HUES64 (cell line): ENCODE measurements at regions not wholly inside any gene's neighbourhood (a gene's known extent, or its start where the extent isn't known, plus 50 kb on each side); places are given as distances from the start of the nearest gene placed in this dataset.

ENCODE experiments used
- H3K27ac ChIP-seq: 2 replicates; pipeline ENCODE4 v1.7.0; 2013; ENCODE audit warnings: low read depth, low read length, inconsistent platforms
- H3K27me3 ChIP-seq: 2 replicates; pipeline ENCODE4 v1.6.1; 2013; ENCODE audit warnings: mild to moderate bottlenecking, low read length; ENCODE audit not compliant: insufficient read depth
- H3K36me3 ChIP-seq: 2 replicates; pipeline ENCODE4 v1.6.1; 2013; ENCODE audit warnings: mild to moderate bottlenecking, low read length; ENCODE audit not compliant: insufficient read depth
- H3K4me1 ChIP-seq: 2 replicates; pipeline ENCODE4 v1.6.1; 2013; ENCODE audit warnings: mild to moderate bottlenecking, low read length, moderate library complexity; ENCODE audit not compliant: insufficient read depth
- H3K4me3 ChIP-seq: 2 replicates; pipeline ENCODE4 v1.5.1; 2013; ENCODE audit warnings: mild to moderate bottlenecking, low read length, moderate library complexity
- H3K9ac ChIP-seq: 2 replicates; pipeline ENCODE4 v1.6.1; 2013; ENCODE audit warnings: mild to moderate bottlenecking, low read depth, low read length
- H3K9me3 ChIP-seq: 2 replicates; pipeline ENCODE4 v1.6.1; 2013; ENCODE audit warnings: low read depth, low read length; ENCODE audit not compliant: insufficient read depth
- WGBS: fragments of 150-250, 120-280 bp; methylation state at CpG from one replicate; pipeline ENCODE4 v1.1.7; 2013; ENCODE audit warnings: missing lambda C conversion rate; 5-methylcytosine and 5-hydroxymethylcytosine counted together

GRCh38 chr1:195562074-195562473 is 1046.2 kb downstream of the KCNT2 start:
- H3K4me1 ChIP-seq = no peaks in the 10 kb centered on the region
- no peaks in the 10 kb centered on the region for H3K27me3 ChIP-seq
- no peak overlapping the region for H3K9ac ChIP-seq
- no peak overlapping the region for H3K27ac ChIP-seq
- H3K4me3 ChIP-seq = no peak overlapping the region
- H3K9me3 ChIP-seq = no peaks in the 10 kb centered on the region
- 100% methylated on average over 2 of the region's 2 CpGs for WGBS
- H3K36me3 ChIP-seq = no peaks in the 10 kb centered on the region

DNA sequence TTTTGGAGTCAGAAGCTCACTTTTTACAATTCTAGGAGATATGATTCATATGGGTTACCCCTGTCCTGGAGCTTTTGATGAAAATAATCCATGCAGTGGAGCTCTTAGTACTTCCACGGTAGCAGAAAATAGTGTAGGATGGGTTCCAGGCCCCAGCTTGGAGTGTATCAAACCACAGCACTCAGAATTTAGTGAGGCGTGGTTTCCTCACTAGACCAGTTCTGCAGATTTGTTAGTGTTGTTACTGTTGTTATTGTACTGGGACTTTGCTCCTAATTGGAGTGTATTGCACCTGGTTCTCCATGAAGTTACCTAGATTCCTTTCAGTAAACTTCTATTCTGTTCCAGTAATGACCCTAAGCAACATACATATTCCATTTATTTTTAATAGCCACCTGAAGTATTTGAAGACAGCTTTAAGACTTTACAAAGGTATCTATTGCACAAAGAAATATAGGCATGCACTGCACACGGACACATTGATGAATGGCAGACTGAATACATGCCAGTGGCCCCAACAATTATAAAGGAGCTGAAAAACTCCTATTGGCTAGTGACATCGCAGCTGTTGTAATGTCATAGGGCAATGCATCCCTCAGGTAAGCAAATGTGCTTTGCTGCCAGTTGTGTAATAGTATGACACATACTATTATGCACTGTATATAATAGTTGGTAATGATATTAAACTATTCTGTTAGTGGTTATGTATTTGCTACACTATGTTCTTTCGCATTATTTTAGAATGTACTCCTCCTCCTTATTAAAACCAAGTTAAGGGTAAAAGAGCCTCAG is 1058.0 kb downstream of the KCNT2 start:
- Histone ChIP-seq H3K9me3 (no peaks in the 10 kb centered on the region), H3K9ac (no peak overlapping the region), H3K4me1 (no peaks in the 10 kb centered on the region), H3K4me3 (no peak overlapping the region), H3K27me3 (no peaks in the 10 kb centered on the region), H3K36me3 (no peaks in the 10 kb centered on the region), H3K27ac (no peak overlapping the region)
- 95% methylated on average over 4 of the region's 5 CpGs for WGBS

DNA sequence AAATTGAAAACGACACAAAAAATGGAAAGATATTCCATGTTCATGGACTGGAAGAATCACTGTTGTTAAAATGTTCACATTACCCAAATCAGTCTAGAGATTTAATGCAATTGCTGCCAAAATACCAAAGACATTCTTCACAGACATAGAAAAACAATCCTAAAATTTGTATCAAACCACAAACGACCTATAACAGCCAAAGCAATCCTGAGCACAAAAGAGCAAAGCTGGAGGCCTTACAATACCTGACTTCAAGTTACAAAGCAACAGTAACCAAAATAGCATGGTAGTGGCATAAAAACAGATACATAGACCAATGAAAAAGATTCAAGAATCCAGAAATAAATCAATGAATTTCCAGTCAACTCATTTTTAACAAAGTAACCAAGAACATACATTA is 1077.3 kb downstream of the KCNT2 start:
- Histone ChIP-seq H3K36me3 (no peaks in the 10 kb centered on the region), H3K4me3 (no peak overlapping the region), H3K9me3 (no peaks in the 10 kb centered on the region), H3K27ac (no peak overlapping the region), H3K4me1 (no peaks in the 10 kb centered on the region), H3K27me3 (no peaks in the 10 kb centered on the region), H3K9ac (no peak overlapping the region)
- 73% methylated on average over 2 of the region's 2 CpGs for WGBS

GRCh38 chr1:195529881-195530280 is 1078.4 kb downstream of the KCNT2 start:
- H3K9ac ChIP-seq = no peak overlapping the region
- no peaks in the 10 kb centered on the region for H3K27me3 ChIP-seq
- 100% methylated on average over 1 of the region's 1 CpG for WGBS
- no peak overlapping the region for H3K27ac ChIP-seq
- H3K4me1 ChIP-seq = no peaks in the 10 kb centered on the region
- H3K4me3 ChIP-seq = no peak overlapping the region
- no peaks in the 10 kb centered on the region for H3K9me3 ChIP-seq
- H3K36me3 ChIP-seq = no peaks in the 10 kb centered on the region

- H3K4me3 ChIP-seq = no peak overlapping the region
- H3K4me1 ChIP-seq = no peaks in the 10 kb centered on the region
- no peaks in the 10 kb centered on the region for H3K27me3 ChIP-seq
- no peak overlapping the region for H3K27ac ChIP-seq
- H3K36me3 ChIP-seq = no peaks in the 10 kb centered on the region
- no peak overlapping the region for H3K9ac ChIP-seq
- no peaks in the 10 kb centered on the region for H3K9me3 ChIP-seq
- WGBS = 90% methylated on average over 3 of the region's 3 CpGs
These were observed 1087.5 kb downstream of the KCNT2 start for GRCh38 chr1:195520757-195521156.

DNA sequence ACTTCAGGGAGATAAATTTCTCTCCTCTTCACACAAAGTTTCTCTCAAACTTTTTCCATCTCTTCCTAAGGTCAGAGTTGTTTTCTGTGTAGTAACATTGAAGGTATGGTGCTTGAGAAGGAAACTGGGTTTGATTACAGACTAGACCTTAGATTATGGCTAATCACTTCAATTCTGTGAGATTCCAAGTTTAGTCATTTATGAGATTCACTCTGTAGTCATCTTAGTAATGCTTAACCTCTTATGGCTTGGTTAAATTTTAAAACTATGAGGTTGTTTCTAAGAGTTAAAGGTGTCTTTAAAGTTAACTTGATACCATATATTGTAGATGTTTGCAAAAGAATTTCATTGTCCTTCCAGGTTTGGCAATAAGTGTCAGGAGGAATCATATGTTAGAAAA is 1092.2 kb downstream of the KCNT2 start:
- Histone ChIP-seq H3K27ac (no peak overlapping the region), H3K9ac (no peak overlapping the region), H3K4me3 (no peak overlapping the region), H3K36me3 (no peaks in the 10 kb centered on the region), H3K4me1 (no peaks in the 10 kb centered on the region), H3K27me3 (no peaks in the 10 kb centered on the region), H3K9me3 (no peaks in the 10 kb centered on the region)

DNA sequence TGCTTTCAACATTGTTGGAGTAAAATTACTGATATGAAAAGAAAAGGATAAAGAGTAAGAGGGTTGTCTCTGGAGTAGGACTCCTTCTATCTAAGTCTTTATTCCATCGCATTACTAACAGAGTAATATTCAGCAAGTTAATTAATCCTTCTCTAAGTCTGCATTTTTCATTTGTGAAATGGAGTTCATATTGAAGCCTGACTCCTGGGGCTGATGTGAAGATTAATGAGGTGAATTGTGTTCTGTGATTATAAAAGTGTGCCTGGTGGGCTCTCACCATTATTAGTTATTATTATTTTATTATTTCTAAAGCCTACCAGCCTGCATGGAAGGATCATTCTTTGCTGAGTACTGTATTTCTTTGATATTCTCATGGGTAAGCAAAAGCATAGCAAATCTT is 1096.7 kb downstream of the KCNT2 start:
- 0 out of 2 replicates have a peak, but pooled peaks cover 5% of the 10 kb centered on the region for H3K9me3 ChIP-seq
- no peaks in the 10 kb centered on the region for H3K4me1 ChIP-seq
- no peaks in the 10 kb centered on the region for H3K27me3 ChIP-seq
- H3K27ac ChIP-seq = no peak overlapping the region
- H3K9ac ChIP-seq = no peak overlapping the region
- H3K36me3 ChIP-seq = no peaks in the 10 kb centered on the region
- H3K4me3 ChIP-seq = no peak overlapping the region
- WGBS = no CpG with 5 or more reads among the region's 1 CpG

DNA sequence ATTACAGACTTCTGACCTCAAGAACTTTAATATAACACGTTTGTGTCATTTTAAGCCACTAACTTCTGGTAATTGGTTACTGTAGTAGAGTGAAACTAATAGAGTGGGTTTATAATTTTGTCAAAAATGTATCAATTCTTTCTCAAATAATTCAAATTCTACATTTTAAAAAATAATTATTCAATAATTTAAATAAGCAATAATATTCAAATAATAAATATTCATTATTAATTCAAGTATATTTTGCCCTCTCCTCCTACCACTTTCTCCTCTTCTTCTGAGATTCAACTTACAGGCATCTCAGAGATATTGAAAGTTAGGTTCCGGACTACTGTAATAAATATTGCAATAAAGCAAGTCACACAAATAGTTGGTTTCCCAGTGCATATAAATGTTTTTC is 1107.1 kb downstream of the KCNT2 start:
- Histone ChIP-seq H3K36me3 (no peaks in the 10 kb centered on the region), H3K4me1 (no peaks in the 10 kb centered on the region), H3K9ac (no peak overlapping the region), H3K27ac (no peak overlapping the region), H3K27me3 (no peaks in the 10 kb centered on the region), H3K4me3 (no peak overlapping the region), H3K9me3 (peaks cover 9% of the 10 kb centered on the region)
- WGBS = 86% methylated on average over 1 of the region's 2 CpGs

DNA sequence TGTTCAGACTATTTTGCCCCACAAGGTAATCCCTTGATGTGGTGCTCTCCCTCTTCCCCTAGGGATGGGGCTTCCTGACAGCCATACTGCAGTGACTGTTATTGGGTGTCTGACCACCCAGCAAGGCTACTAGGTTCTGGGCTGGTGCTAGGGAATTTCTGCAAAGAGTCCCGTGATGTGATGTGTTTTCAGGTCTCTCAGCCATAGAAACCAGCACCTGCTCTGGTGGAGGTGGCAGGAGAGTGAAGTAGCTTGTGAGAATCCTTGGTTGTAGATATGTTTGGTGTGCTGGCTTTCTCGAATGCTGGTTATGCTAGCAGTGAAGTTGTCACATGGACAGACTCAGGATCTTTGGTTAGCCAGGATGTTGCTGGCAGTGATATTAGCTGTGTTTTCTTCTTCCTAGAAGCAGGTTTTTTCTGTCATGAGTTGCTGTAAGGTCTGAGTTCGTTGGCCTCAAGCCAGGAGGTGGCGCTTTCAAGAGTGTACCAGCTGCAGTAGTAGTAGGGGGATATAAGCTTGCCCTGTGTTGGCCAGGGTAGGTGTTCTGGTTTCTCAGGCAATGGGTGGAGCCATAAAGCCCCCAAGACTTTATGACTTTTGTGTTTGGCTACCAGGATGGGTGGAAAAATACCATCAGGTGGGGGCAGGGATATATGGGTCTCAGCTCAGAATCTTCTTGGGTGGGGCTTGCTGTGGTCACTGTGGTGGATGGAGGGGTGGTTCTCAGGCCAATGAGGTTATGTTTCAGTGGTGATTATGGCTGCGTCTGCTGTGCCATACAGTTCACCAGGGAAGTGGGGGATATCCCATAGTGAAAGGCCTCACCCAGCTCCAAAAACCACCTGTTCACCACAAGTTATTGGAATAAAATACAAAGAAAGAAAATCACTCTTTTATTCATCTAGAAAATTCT is 1112.3 kb downstream of the KCNT2 start:
- Histone ChIP-seq H3K9me3 (no peaks in the 10 kb centered on the region), H3K27me3 (no peaks in the 10 kb centered on the region), H3K9ac (no peak overlapping the region), H3K4me3 (no peak overlapping the region), H3K27ac (no peak overlapping the region), H3K36me3 (no peaks in the 10 kb centered on the region), H3K4me1 (no peaks in the 10 kb centered on the region)
- 68% methylated on average over 5 of the region's 5 CpGs for WGBS

DNA sequence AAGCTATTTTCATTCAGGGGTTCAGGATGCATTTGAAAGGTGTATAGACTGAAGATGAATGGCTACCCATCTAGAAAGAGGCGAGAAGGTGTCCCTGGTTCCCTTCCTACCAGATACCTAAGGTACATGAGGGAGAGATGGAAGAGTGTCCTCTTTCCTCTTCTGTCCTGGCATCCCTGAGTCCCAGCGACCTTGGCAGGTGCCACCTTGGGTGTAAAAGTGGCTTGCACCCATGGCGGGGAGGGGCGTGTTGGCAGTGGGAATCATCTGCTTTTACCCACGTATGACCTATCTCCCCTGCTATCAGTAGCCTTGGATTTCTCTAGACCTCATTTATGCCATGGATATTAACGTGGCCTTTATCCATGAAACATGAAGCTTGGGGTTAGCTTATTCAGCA is 1126.1 kb downstream of the KCNT2 start:
- H3K4me3 ChIP-seq = no peak overlapping the region
- H3K27ac ChIP-seq = no peak overlapping the region
- H3K9ac ChIP-seq = no peak overlapping the region
- WGBS = 95% methylated on average over 6 of the region's 6 CpGs
- H3K4me1 ChIP-seq = no peaks in the 10 kb centered on the region
- H3K36me3 ChIP-seq = no peaks in the 10 kb centered on the region
- H3K27me3 ChIP-seq = no peaks in the 10 kb centered on the region
- no peaks in the 10 kb centered on the region for H3K9me3 ChIP-seq

GRCh38 chr1:195481293-195481692 is 1126.9 kb downstream of the KCNT2 start:
- Histone ChIP-seq H3K36me3 (no peaks in the 10 kb centered on the region), H3K4me3 (no peak overlapping the region), H3K9ac (no peak overlapping the region), H3K9me3 (no peaks in the 10 kb centered on the region), H3K27ac (no peak overlapping the region), H3K27me3 (no peaks in the 10 kb centered on the region), H3K4me1 (no peaks in the 10 kb centered on the region)
- WGBS = 97% methylated on average over 3 of the region's 3 CpGs
